Stimulated activated CD8-positive, alpha-beta memory T cell treated with anti-CD3 and anti-CD28 coated beads, Interleukin-4, amount 100 ng/mL, for 1 hour (primary cell): ENCODE measurements at regions not wholly inside any gene's neighbourhood (a gene's known extent, or its start where the extent isn't known, plus 50 kb on each side); places are given as distances from the start of the nearest gene placed in this dataset.

ENCODE experiments used
- DNase-seq, 2 donors: peaks; one replicate each; pipeline ENCODE4 v3.0.0-alpha.2; 2020; ENCODE audit warnings: low read depth in 2 of 2, low spot score in 1 of 2

- DNase-seq, result no peak
Observed at GRCh38 chr2:176956791-176957190, 255.8 kb upstream of the HNRNPA3 start.

- no peak for DNase-seq
Observed at GRCh38 chr2:176959614-176960013, 253.0 kb upstream of the HNRNPA3 start.

DNA sequence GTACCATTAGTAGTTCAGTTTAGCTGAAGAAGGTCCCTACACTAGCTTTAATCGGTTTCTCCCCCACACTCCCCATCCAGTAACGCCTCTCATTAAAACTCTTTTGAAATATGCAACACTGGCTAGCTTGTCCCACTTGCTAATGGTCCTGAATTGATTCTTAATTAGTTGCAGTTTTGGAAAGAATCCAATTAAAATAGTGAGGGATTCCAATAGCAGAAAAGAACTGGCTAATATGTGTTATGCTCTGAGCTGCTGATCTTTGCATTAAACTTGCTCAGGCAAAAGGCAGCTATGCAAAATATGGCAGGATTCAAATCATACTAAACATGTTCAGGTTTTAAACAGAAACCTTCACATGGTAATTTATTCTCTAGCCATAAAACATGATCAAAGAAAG is 252.5 kb upstream of the HNRNPA3 start:
- no peak for DNase-seq

DNA sequence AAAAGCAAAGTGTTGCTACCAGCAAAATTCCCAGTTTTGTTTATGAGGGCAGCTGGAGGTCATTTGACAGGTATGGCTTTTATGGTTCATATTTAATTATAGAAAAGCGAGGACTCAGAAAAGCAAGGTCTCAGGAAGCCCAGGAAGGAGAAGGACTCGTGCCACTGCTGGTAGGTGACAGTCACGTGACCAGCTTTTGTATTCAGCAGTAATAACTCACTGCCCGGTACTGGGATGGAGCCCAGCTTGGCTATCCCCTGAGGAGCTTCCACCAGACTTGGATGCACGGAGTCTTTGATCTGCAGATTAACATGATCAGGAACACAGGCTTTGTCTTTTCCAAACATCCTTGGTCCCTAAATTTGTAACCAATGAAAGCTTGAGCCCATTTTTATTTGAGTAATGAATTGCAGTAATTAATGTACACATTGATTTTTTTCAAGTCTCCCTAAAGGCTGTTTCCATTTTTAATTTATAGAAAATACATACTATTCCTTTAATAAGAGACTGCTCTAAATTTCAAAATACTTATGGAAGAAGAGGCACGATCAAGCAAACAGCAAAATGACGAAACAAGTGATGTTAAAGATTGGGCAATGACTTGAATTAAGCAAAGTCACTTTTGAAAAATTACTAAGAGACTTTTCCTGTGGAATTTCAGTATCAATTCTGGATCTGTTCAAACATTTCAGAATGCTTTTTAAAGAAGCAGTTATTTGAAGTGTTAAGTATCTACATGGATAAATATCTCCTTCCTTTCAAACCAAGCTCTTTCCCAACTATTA is 251.7 kb upstream of the HNRNPA3 start:
- DNase-seq, result no peak

- DNase-seq, result no peak
Observed at GRCh38 chr2:176961775-176962619, 250.6 kb upstream of the HNRNPA3 start.

GRCh38 chr2:176963568-176964287 is 248.9 kb upstream of the HNRNPA3 start:
- DNase-seq, result no peak

GRCh38 chr2:176967911-176968450 is 244.6 kb upstream of the HNRNPA3 start:
- DNase-seq, result no peak

DNA sequence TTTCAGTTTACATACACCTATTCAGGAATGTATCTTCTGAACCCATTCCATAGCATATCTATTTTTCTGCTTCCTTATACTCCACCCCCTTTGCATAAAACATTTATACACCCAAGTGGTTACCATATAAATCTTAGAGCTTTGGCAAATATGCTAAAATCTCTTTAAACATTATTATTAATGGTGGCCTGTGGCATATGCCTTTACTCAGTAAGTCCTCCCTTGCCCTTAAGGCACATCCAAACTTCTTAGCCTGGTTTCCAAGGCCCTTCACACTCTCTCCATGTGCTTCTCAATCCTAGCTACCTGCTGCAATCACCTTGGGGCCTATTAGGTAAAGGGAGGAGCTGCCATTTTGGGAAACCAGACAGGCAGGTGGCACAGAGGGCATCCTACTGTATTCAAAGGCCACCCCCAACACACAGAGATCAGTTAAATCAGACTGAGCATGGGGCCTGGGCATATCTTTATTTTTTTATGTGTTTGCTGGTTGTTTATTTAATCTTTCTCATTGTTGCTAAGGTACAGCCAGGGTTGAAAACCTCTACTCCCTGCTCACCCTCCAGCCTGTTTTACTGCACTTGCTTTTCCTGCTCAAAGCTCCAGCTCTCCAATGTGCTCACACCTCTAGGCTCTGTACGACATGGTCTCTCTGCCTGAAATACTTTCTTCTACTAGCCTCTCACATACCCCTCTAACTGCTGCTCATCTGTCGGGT is 242.8 kb upstream of the HNRNPA3 start:
- DNase-seq, result no peak

GRCh38 chr2:176976736-176977685 is 235.6 kb upstream of the HNRNPA3 start:
- DNase-seq, result no peak

- no peak for DNase-seq
Observed at GRCh38 chr2:176978921-176979320, 233.7 kb upstream of the HNRNPA3 start.

DNA sequence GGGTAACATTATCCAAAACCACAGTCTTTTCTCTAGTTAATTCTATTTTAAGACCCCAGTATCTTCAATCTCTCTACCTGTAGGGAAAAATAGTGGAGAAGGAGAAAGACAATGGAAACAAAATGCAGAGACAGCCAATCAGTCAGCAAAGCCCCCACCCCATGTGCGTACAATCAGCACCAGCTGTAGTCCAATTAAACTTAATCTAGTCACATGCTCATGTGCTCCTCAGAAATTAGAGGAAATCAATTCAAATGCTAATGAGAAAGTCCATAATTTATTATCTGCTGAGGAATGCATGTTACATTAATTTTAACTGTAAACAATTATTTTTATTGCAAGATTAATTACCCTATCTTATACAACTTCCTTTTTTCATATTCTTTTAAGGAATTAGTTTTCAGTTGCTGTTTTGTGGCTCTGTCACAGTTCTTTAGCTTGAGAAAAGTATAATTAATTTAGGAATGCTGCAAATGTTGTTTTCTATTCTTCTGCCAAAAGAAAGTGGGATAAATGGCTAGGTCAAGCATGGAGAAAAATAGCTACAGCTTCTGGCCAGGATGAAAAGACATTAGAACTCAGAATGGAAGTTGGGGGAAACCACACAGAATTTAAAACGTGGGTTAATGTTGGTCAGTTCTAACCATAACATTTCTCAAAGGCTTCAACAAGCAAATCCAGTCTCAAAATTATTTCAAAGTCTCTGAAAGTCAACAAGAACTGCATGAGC is 232.4 kb upstream of the HNRNPA3 start:
- no peak for DNase-seq

GRCh38 chr2:176984987-176985386 is 227.6 kb upstream of the HNRNPA3 start:
- DNase-seq, result no peak

GRCh38 chr2:176985871-176986270 is 226.7 kb upstream of the HNRNPA3 start:
- DNase-seq, result no peak

DNA sequence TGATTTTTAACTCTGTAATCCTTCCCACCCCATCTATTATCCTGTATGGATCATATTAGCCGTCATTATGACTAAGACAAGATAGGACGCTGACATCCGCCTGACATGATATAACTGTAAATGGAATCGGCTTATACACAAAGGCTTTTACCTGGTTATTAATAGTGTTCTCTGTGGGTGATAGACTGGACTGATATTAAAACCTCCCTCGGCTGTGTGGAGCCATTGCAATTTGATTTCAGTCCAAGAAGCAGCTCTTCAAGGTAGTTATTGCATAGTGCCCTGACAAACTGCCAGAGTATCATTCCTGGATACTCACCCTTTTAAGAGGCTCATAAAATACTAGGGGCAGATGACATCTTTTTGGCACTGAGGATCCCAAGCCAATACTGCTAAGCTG is 226.1 kb upstream of the HNRNPA3 start:
- DNase-seq, result no peak

DNA sequence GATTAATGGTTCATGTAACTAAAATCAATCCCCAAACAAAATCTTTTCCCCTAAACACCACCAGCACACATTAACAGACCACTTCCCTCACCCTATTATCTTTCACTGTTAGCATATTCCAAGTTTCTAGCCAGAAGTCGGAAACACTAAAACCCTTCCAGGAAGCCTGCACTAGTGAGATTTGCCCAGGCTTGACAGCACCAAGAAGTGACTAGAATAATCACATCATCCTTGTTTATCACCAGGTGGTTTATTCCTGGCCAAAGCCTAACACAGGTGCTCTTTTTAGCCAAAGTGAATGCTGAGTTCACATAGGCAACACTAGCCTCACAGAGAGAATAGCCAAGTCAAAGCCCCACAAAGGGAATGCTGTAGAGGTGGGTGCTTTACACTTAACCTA is 221.2 kb upstream of the HNRNPA3 start:
- no peak for DNase-seq

DNA sequence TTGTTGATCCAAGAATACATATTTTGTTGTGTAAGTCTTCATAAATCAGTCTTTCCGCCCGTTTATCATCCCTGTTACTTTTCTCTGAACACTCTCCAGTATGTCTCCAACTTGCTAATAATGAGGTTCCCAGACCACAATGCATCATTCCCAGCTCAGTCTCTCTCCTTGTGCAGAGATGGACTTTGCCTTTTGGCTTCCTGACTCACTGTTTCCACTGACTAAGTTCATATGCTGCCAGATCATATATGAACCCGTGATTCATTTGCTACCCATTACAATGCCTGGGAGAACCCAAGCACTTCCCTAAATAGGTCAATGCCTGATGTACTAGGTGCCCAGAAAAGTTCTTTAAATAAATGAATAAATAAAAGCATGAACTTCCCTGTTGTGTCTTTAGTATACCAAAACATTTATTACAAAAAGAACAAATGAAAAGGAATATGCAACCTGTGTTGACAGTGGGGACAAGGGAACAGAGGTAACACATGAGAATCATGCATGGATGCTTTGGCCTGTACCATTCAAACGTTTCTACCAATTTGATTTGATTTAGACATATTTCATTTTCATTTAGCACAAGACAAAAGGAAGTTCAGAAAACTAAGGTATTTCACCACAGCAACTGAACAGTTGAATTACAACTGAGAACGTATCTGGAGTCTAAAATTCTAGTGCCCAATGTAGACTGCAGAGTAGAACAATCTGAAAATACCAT is 215.4 kb upstream of the HNRNPA3 start:
- DNase-seq, result no peak

DNA sequence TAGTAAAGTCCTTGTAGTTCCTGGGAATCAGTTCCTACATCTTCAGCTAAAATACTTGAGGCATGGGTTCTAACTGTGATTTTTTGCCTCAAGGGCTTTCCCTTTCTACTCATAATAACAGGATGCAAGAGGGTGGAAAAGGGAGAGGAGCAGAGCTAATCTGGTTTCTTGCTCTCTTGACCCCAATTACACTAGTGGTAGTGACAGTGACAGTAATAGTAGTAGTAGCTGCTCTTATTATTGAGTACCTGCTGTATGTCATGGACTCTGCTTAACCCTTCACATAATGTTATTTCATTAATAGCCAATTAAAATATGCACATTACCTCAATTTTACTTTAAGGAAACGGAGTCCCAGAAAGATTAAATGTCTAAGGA is 214.8 kb upstream of the HNRNPA3 start:
- no peak for DNase-seq

DNA sequence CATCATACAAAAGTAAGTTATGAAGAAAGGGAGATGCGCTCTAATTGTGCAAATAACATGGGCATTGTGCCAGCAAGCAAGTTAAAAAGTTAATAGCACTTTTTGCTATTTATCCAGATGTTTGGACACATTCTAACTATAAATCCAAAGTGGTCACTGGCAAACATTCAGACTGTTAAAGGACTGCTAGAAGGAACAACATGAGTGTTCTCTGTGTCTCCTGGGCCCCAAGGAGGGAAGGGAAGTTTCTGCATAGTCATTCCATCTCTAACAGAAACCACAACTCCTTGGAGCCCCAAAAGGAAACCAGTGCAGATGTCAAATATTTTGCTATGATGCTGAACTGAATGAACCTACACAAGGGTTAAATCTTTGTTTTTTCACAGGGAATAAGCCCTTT is 213.3 kb upstream of the HNRNPA3 start:
- DNase-seq, result no peak
